NCI-H526 treated with DMSO at 0.1 percent for 48 hours (cell line): ENCODE measurements at regions not wholly inside any gene's neighbourhood (a gene's known extent, or its start where the extent isn't known, plus 50 kb on each side); places are given as distances from the start of the nearest gene placed in this dataset.

Source experiments
- DNase-seq: peaks from one replicate; lab custom pipeline; 2025; lab: John Stamatoyannopoulos, UW

DNA sequence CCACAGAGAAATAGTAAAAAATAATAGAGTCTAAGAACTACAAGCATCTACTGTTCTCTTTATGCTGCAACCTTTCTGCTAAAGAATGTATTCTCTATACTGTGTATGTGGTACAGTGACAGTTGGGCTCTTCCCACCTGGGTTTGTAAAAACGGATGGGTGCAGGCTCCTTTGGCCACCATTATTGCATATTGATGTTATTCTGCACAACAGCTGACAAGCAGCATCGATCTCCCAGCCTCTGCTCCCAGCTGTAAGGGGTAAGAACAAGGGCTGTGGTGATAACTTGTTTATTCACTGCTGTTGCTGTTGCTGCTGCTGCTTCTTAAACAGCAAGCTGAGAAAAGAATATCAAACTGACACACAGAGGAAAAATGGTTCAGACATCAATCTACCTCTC is 56.1 kb downstream of the KCNRG start:
- no peak for DNase-seq

DNA sequence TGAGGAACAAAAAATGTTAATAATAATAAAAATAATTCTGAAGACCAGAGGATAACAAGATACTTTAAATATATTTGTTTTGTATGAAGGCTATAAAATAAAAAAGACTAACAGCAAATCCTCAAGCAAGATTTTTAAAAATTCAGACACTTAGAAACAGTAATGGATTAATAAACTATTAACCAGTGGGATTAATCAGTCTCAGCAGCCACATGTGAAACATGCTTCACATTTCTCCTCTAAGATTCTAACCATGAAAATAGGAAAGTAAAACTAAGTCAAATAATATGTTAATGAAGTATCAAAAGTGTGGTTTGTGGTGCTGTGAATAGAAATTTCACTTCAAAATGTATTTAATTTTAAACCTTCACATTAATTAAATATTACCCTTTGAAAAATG is 57.4 kb downstream of the KCNRG start:
- DNase-seq, result no peak

DNA sequence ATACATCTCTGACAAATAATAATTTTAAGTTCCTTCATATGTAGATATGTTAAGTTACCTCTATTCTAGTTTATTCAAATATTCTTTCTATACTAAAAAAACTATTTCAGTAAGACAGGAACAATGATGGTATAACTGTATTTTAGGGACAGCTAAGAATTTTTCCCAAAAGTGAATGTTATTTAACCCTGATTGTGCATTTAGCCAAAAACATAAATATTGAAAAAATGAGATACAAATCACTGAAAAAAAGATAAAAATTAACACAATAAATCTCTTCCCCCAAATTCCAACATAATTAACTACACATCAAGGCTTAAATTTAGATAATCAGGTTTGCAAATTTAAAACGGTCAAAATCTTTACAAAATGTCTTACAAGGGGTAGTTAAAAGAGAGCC is 58.1 kb downstream of the KCNRG start:
- no peak for DNase-seq

DNA sequence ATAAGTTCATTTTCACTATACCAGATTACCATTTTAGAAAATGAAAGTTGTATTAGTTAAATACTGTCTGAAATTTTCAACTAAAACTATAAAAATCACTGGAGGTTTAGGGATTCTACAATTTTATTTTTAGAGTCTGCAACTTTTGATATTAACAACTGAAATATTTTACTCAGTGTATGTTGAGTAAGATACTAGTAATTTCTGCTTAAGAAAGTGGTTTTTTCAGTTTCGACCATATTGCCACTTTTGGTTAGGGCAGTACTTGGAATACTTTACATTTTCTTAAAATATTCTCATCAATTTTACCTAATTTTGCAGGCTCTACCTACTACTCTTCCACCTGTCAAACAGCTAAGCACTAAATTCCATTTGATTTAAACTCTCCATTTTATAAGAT is 59.6 kb downstream of the KCNRG start:
- no peak for DNase-seq

DNA sequence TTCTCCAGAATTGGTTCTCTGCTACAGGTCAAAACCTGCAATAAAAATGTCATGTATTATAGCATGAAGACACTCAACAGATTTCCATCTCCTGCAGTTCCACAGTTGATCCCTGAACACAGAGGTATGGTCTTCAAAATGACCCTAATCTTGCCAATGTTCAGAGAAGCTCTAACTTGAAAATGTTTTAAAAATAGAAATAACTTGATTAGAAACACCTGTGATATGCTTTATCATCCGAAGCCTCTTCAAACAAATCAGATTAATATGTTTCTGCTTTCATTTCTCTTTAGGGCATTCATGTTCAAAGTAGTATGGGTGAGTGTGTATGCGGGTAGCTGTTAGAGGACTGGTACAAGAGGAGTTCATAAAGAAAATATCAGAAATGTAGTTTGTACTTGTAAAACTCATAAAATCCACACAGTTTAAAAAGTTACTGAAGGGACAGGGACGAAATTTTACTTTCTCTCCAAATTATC is 60.4 kb downstream of the KCNRG start:
- no peak for DNase-seq

DNA sequence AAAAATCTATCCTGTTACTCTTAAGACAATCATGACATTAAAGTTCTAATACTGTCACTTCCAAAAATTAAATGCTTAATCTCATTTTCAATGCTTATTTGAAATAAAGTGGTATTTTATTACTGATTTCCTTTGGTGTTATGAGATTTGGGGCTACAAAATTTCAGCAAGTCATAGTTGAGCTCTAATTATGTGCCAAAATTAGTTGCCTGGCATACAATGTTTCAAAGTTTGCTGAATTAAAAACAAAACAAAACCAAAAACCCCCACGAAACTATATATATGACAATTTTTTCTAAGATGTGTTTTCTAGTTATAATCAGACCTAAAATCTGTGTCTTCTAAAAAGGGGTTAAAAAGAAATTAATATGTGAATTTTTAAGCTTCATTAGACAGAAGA is 62.2 kb downstream of the KCNRG start:
- no peak for DNase-seq

DNA sequence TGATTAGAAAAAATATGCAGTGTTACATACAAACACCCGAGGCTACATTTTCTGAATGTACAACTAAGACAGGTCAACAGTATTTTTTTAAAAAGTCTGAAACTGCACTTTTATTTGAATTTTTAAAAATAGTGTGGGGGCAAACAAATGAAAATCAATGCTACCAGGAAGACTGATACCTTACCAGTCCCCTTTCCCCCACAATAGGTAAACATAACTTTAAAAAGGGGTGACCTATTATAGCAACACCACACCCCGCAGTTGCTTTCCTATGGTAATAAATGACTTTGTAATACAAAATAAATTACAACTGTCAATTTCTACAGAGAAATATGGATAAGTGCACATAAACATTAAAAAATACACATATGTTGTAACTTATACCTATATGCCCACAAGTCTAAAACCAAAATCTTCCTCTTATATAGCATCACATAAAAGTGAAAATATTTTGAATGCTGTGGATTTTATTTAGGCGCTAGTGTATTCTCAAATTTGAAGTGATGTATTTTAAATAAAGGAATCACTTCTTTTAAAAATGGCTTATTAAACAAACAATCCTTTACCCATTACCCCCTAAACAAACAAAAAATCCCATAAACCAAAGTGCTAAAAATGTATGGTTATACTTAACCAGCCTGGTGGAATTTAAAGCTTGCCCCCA is 63.1 kb downstream of the KCNRG start:
- DNase-seq, result no peak

DNA sequence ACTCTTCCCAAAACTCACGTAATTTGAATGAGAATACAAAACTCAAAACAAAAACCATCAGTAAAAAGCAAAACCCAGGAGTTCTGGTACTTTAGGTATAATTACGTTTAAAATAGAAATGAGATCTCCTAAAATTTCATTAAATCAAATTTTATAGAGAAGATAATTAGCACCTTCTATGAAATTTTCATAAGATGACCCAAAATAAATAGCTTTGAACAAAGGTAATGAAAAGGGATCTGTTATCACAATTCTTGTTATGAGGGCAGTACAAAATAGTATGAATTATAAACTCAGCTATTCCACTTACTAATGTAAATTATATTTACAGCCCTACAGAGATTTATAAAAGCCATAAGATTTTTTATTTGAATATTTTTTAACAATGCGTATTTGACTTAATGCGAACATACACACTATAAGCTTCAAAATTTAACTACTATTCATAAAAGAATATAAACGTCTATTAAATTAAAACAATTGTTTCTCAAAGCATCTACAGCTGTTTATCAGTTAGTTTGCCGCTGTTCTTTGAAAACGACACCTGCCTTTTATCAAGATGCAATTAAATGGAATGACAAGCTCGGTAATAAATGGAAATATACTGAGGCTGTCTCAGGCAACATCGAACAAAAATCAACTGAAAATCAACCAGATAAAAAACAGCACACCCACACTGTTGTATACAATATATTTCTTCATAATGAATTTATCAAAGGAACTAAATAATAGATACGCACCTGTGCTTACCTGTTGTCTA is 63.8 kb downstream of the KCNRG start:
- peak; percentile 50 for DNase-seq

DNA sequence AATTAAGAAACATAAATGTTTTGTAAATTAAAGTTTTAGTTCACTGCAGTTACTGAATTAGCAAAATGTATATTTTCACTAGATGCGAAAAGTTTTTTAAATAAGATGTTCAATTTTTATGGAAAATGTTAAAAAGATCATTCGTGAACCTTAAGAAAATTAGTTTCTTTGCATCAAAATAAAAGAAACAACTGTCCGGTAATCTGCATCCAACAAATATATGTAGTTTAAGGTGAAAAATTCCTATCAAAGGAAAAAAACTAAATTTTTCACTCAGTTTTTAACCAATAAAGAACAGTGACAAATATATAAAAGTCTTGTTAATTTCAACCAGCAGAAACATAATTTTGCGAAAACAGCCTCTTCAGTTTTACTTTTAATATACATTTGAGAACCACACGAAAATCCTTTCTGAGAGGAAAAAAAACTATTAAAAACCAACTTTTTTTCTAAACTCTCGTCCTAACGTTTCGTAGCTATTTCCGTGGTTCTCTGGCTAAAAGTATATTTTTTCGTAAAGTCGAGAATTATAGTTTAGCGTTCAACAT is 64.5 kb downstream of the KCNRG start:
- DNase-seq, result no peak

DNA sequence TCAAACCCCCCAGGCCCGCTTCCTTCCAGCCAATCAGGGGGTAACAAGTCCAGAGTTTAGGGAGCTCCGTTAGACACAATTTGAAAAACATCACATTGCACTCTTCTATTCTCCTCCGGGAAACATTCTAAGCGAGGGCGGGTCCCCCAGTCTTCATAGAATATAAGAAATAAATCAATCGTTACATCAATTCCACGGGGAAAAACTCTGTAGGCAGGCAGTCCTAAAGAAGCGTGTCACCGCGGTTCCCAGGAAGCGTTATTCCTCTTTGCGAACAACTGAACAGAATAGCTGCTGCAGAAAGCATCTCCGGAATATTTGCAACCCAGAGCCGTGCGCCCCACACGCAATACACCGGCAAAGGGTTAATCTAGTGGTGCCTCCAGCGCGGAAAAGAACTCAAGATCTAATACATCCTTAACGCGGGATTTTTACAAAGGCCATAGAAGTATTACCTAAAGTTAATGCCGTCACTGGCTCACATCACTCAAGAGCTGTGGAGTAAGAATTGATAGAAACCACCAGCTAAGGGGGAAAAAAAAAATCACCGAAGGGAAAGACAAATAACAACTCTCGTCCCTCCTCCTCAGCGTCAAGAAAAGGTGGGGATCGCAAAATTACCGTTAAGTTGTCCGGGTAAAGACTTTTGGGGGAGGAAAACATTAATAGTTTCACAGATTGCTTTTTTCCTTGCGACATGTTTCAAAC is 65.1 kb downstream of the KCNRG start:
- DNase-seq, result peak; percentile 85

DNA sequence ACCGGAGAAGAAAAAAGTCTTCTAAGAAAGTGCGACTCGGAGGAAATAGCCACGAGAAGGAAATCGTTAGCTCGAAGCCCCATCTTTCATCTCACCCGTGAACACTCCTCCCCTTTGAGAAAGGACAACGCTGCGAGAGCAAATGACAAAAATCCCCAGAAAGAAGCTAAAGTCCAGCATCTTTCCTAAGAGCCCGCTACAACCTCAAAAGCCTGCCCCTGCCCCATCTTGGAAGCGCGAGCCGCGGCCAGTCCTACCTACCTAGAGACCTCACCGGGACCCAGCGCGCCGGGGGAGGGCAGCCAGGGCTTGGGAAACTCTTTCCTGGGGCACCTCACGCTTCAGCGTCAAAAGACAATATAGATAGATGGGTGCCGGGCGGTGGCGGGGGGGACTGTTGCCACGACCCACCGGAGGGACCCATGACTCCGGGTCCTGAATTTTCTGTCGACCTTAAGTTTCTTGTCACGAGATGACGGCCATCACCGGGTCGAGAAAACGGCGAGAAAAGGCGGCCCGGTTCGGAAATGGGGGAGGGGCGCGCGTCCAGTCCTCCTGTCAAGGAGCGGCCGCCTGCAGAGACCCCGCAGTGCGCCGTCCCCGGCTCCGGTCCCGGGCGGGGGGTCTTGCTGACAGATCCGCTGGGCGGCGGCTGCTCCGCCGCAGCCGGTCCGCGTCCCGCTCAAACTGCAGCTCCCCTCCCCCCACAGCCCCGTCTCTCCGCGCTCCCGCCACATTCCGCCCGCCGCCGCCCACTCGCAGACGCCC is 65.9 kb downstream of the KCNRG start:
- DNase-seq, result peak; percentile 67

DNA sequence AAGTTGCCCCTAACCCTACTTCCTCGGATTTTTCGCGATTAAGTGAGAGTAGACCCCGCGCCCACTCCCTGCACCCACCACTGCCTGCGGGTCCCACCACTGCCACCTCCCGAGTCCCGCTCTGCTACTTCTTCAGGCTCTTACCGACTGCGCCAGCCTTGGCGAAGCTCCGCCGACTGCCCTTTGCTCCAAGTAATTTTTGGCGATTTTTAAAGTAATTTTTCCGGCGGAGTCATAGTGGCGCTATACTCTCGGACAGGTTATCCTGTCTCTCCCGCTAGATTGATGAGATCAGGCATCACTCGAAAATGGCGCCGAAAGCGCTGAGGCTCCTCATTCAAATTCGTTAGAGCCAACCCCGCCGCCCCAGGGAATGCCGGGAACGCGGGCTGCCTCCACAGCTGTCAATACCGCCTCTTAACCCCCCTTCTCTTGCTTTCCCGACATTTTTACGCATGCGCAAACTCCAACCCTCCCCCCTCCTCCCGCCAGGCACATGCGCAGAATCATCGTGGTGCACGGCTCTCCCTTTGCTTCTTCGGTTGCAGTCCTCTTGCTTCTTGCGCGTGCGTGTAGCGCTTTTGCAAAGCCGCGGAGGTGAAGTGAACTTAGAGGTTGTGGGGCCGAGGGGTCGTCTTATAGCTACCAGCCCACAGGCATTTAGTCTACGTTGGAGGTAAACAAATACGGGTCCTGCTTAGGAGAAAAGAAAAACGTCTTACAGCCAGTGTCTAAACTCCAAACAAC is 66.6 kb downstream of the KCNRG start:
- DNase-seq, result peak; percentile 99

DNA sequence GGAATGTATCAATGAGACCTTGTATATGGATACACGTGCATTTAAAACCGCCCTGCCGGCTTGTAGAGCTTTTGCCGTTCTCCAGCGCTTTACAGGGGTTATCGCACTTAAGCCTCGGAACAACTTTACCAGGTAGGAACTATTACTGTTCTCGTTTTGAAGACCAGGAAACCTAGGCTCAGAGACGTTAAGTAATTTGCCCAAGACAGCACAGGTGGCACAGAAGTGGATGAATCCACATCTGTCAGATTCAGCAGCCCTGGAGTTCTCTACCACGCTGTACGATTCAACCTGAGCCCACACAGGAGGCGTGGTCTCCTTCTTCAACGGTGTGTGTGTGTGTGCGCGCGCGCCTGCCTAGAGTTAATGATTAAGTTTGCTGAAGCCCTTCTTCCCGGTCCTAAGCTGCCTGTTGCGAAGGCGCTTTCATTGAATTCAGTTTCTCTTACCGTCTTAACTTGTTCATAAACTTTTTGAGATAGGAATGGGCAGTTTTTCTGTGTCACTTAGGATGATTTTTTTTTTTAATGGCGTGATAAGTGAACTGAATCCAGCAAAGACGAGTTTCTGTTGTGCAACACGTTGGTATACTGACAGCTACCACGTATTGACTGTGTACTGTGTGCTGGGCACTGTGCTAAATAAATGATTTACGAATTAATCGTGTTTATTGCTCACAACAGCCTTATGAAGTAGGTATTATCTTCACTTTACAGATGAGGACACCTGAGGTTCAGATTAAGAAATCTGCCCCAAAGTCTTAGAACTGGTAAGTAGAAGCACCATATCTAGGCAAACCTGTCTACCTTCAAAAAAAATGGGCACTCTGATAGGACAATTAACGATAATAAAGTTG is 67.4 kb downstream of the KCNRG start:
- DNase-seq, result peak; percentile 97

DNA sequence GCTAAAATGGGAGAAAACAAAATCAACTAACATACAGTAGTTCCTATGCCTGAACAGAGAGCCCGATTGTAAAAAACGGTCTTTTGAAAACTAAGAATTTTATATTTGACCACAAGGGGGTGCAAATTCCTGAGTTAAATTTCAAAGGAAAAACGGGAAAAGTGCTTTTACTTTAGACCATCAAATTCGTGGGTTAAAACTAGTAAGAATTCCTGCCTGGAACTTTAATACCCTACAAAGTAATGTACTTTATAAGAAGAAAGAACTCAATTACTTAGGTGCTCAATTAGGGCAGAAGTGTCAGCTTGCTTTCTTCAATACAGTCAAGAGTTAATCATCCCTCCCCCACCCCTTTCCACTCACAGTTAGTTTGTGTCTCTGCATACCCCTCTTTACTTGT is 69.8 kb downstream of the KCNRG start:
- peak; percentile 57 for DNase-seq

DNA sequence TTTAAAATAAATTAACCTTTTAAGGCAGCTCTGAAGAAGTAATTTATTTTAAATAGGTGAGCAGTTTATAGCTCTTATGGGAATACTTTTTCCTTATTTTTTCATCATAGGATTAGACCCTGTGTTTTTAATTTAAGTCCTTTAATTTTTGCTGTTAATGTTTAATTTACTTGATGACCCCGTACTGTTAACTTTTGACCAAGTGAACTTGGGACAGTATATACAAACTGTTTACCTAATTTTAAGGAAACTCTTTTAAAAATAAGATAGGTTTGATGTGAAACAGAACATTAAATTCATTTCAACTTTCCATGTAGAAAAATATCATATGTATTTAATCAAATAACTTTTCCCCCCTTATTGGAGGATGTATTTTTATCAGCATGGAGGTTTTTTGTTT is 74.4 kb downstream of the KCNRG start:
- no peak for DNase-seq

DNA sequence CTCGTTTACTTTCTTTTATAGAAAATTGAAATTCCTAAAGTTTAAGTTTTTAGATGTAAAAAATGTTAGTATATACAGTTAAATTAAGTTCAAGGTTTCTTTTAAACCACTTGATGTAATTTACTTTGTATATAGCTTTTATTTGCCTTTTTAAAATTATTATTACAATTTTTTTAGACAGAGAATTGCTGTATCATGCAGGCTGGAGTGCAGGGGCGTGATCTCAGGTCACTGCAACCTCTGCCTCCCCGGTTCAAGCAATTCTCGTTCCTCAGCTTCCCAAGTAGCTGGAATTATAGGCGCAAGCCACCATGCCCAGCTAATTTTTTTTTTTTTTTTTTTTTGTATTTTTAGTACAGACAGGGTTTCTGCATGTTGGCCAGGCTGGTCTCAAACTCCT is 75.0 kb downstream of the KCNRG start:
- DNase-seq, result no peak

DNA sequence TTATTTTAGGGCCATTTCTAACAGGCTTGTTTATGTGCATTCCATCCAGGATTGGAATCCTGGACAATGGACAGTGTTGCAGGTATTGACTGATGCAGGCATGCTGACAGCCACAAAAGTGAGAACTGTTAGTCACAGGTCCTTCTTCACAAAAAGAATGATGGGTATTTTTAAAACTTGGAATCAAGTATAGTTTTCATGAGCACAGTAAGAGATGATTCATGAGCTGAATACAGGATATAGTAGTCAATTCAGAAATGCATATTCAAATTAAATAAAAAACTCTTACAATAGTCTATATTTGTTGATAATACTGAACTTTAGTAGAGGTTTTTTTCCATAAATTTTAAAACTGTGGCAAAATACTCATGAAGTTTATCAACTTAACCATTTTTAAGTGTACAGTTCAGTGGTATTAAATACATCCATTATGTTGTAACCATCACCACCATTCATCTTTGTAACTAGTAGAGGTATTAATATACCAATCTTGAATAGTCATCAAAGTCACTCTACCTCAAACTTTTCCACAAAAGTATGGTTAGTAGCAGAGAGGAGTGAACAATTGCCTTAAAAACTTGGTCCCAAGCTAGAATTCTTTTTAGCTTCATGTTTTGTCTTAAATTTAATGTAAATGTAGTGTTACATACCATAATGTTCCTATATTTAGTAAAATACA is 79.5 kb downstream of the KCNRG start:
- DNase-seq, result no peak

DNA sequence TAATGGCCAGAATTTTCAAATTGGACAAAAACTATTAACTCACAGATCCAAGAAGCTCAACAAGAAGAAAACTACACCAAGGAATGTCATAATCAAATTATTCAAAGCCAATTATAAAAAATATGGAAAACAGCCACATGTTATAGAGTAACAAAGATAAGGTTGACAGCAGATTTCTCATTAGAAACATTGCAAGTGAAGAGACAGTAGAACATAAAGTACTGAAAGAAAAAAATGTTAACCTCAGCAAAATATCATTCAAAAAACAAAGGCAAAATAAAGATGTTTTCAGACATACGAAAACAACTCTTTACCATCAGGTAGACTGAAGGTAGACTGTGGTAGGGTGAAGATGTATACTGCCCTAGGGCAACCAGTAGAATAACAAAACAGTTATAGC is 83.4 kb downstream of the KCNRG start:
- DNase-seq, result no peak

DNA sequence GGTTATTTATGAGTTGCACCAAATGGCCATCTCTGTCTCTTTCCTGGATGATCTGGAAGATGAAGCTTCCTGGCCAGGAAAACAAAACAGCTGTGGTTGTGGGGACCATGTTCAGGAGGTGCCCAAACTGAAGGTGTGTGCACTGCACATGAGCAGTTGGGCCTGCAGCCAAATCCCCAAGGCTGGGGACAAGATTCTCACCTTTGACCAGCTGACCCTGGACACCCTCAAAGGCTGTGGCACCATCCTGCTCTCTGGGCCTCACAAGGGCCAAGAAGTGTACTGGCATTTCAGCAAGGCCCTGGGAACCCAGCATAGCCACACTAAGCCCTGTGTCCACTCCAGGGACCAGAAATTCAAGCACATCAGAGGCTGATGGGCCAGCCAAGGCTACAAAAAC is 84.2 kb downstream of the KCNRG start:
- no peak for DNase-seq

DNA sequence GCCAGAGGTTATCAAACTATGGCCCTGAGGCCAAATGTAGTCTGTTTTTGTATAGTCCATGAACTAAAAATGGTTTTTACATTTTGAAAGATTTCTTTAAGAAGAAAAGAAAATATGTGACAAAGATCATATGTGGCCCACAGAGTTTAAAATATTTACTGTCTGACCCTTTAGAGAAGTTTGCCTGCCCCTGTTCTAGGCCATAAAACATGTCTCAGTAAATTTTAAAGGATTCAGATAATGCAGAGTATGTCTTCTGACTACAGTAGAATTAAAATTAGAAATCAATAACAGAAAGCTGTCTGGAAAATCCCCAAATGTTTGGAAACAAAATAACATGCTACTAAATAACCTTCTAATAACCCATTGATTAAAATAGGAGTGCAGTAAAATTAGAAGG is 86.3 kb downstream of the KCNRG start:
- DNase-seq, result no peak
